Stimulated activated CD8-positive, alpha-beta memory T cell treated with anti-CD3 and anti-CD28 coated beads, Interleukin-7, amount 100 ng/mL, for 1 hour (primary cell): ENCODE measurements at regions not wholly inside any gene's neighbourhood (a gene's known extent, or its start where the extent isn't known, plus 50 kb on each side); places are given as distances from the start of the nearest gene placed in this dataset.

Experiments
- DNase-seq, 2 donors: peaks; one replicate each; pipeline ENCODE4 v3.0.0-alpha.2; 2020; ENCODE audit warnings: low read depth in 2 of 2

DNA sequence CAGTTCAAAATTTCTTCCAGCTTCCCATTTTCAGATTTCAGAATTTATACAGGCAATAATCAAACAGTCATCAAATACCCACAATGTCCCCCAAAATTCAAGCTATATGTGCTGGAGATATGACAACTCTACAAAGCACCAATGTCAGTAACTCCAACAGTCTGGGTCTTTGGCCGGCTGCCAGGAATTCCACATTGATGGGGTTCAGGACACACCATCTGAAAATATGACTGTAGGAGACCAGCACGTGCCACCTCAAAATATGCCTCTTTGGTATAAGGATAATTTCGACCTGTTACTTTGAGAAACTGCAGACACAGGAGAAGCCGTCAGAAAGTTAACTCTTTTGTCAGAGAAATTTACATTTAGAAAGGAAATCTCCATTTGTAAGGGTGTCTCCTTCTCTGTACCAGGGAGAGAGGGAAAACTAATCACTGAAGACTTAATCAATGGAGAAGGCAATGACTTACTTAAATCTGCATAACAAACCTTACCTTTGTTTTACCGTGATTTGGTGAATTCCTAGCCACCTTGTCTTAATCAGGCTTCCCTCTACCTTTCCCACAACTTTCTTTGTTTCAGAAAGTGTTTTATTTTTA is 594.3 kb upstream of the CDH5 start:
- DNase-seq, result no peak

DNA sequence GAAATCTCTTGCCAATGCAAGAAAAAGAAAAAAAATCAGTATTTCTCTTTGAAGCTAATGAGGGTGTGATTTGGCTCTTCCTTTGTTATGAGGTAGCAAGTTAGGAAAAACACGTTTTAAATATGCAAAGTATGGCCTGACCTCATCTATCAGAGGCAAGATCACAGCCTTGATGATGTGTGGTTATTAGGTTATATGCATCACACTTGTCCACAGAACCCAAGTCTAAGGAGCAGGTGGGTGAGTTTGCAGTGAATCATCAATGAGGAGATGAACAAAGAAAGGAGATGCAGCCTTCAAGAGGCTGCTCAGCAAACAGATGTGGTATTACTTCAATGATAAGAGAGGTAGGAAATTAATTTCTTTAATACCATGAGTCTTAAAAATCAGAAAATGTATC is 594.8 kb upstream of the CDH5 start:
- no peak for DNase-seq

DNA sequence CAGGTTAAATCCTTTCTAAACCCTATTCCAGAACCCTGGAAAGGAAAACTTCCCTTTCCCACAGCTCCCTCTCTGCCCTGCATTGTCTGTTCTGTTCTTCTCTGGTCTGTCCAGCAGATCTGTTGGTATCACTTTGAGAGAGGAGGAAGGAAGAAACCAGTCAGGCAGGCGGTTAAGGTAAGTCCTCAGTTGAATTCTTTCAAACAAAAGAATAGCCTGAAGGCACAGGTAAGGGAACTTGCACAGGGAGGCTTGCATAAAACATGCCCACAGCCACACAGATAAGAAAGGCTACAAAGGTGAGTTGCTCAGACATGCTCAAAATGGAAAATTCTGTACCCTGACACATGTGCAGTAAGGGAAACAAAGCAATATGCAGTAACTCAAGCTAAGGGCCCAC is 595.7 kb upstream of the CDH5 start:
- DNase-seq, result no peak

DNA sequence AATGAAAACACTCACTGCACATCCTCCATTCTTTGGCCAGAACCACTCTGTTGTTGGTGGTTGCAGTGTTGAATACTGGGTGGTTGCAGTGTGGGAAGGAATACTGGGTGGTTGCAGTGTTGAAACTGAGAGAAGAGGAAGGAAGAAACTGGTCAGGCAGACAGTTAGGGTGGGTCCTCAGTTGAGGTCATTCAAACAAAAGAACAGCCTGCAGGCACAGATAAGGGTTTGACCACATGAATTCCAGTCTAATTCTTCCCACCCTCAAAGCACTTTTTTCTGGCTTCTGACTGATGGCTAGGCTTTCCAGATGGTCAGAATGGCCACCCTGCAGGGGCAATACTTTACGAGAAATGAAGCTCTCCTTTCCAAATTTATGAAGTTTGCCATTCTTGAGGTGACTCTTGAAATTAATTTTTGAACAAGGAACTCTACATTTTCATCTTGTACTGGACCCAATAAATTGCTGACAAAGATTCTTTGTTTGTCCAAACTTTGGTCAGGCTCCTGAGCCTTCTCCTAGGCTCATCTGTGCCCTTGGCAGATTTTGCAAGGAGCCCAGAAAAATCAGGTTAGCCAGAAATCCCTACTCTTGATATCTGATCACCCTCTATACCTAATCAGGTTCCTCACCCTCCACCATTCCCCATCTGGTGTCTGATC is 596.6 kb upstream of the CDH5 start:
- DNase-seq, result no peak

DNA sequence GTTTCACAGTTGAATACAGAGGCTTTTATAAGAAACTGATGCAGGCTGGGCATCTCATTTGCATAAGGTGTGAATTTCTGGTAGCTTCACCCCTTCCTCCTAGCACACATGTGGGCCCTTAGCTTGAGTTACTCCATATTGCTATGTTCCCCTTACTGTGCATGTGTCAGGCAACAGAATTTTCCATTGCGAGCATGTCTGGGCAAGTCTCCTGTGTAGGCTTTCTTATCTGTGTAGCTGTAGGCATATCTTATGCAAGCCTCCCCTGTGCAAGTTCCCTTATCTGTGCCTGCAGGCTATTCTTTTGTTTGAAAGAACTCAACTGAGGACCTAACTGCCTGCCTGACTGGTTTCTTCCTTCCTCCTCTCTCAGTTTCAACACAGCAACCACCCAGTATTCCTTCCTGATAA is 597.4 kb upstream of the CDH5 start:
- no peak for DNase-seq

DNA sequence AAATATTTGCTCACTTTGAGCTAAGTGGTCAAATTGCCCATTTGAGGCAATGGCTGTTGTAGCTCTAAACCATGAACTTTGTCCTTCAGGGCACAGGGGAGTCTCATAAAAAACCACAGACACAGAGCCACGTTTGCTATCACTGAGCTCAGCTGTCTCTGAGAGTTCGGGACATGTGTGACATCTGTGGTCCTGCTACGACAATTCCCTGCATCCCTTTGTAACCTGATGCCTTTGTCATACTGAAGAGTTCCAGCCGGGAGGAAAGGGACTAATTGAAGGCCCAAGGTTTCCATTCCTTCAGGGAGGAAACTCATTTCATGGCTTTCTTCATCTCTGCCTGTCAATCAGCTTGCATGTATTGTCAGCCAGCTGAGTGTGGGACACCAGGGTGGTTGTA is 599.4 kb upstream of the CDH5 start:
- no peak for DNase-seq

DNA sequence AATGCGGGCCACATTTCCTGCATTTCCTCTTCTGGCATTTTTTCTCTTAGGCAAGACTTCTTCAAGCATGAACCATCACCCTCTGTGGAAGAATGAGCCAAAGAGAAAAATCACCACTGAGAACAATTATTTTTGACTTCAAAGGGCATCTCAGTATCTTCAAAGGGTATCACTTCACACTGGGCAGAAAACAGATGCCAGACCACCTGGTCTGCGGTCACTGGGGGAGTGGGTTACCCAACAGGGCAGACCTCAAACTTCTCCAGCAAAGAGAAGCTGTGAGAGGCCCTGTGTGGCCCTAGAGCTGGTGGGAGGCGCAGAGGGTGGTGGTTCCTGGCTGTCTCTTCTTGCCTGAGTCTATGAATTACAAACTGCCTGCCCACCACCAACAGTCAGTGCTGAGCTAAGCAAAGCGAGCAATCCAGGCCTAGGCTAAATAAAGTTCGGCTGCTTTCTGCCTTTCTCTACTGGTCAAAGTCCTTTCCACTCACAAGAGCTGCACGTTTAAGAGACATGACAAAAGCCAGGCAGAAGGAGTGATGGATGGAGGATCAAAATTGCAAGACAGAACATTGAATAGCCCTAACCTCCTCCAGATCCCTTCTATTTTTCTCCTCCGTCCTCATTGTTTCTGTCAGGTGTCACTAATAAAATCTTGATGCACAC is 602.7 kb upstream of the CDH5 start:
- DNase-seq, result no peak

DNA sequence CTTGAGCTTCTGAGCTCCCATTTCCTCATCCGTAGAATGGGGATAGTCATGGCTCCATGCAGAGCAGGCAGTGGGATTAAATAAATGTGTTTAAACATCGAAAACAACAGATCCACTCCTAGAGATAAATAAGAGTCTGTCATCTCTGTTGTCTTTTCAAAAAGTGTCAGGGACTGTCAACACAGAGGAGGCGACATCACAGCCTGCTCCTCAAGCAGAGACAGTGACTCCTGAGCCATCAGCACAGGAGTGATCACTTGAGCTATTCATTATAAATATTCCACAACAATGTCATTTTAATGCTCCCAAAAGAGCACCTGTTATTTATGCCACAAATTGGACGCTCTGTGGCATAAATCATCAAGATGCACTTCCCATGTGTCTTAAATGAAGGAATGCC is 605.6 kb upstream of the CDH5 start:
- DNase-seq, result no peak

DNA sequence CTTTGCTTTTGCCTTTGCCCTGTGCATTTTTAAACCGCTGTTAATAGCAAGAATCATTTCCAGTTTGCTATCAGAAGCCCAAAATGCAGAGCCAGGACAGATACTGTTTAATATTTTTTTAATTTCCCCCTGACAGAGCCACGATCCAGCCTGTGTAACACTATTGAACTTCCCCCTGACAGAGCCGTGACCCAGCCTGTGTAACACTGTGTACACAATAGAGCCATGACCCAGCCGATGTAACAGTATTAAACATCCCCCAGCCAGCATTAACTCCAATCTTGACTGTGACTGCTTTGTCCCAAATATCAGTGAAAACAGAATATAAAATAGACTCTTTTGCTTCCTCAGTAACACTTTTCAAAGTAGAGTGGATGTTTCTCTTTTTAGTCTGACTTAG is 607.9 kb upstream of the CDH5 start:
- DNase-seq, result no peak

DNA sequence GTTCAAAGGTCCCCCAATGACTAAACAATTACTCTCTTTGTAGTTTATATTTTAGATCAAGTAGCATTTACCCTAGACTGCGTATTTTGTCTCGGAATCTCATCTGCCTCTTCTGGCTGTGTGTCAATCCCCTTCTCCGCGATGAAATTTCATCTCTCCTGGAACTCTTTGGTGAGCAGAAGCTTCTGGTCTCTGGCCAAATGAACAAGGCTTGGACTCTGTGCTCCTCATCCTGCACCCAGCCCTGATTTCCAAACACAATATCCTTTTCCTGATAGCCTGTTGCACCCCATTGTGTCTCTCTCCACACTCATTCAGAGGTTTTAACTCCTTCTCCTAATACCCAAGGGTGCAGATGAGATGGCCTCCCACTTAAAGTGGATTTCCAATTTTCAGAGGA is 609.4 kb upstream of the CDH5 start:
- DNase-seq, result no peak

DNA sequence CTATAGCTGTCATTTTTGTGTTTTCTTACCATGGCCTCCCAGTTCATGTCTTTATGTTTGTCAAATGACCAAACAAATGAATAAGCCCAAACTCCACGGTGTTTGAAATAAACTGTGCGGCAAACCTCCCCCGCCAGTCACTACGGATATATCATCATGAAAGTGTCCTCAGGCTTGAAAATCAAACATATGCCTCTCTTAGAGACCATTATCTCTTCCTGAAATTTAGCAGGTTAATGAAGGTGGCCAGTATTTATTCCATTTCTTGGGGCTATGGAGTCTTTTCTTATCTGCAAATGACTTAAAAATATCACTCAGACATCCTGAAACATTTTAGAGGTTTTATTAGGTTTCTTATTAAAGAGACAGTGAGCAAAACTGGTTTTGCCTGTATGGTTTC is 610.3 kb upstream of the CDH5 start:
- DNase-seq, result no peak

DNA sequence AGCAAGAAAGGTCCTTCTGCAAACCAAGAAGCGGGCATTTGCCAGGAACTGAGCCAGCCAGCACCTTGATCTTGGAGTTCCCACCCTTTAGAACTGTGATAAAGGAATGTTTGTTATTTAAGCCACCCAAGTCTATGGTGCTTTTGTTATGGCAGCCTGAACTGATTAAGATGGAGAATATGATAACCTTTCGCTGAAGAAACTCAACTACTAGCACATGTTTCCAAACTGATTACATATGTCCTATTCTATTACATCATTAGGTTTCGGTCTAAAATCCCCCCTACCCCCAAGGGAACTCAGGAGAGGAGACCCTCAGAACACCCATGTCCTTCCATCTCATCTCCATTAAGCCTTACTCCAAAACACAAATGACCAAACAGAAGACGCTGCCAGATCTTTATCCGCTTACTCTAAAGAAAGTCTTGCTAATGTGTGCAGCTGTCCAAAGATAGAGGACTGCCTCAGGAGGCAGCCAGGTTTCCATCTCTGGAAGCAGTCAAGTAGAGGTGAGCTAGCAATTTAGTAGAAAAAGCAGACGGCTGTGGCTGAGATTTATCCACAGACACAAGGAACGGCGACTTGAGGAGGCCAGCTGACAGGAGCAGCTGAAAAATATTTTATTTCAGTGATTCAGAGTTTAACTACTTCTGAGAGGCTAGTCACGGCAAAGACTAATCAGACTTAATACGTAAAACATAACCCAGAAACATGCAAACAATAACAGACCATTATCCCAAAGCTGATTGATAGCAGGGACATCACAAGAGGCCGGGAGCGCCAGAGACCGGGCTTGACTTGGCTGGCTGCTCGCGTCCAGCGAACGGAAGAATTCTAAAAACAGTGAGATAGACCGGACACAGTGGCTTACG is 611.4 kb upstream of the CDH5 start:
- DNase-seq, result no peak

DNA sequence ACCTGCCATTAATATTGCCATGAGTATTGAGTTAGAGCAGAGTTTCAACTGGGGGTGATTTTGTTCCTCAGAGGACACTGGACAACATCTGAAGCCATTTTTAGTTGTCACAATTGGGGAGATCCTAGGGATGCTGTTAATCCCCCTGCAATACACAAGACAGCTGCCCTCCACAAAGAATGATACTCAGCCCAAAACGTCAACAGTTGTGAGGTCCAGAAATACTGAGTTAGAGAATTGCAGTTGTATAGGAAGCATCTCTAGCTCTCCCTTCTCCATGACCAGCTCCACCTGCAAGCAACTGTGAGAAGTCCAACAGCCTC is 614.0 kb upstream of the CDH5 start:
- DNase-seq, result no peak

DNA sequence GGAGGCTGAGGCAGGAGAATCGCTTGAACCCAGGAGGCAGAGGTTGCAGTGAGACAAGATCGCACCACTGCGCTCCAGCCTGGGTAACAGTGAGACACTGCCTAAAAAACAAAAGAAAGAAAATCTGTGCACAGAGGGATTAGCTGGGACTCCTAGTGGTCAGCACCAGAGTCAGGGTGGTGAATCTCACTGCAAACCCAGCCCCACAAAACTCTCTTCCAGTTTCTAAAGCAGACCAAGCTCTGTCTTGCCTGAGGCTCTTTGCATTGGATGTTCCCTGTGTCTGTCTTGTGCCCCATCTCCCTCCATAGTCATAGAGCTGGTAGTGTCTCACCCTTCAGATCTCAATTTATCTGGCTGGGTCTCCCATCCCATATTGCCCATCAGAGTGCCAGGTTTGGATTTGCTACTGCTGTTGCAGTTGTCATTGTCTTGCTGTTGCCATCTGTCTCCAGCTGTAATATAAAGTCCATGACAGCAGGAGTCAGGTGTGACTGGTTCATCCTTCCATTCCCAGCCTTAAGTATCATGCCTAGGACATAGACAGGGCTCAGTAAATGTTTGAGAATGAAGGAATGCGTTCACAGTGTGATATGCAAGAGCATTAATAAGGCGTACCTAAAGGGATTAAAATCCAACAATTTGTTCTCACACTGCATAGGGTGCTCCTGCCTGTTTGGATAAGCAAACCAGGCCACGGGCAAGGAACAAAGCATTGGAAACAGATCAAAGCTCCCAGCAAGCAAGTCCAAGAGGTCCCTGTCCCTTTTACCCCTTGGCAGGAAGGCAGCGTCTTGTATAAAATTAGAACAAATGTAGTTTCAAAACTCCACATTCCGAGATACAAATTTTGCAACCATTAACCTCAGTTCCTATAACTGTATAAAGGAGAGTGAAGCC is 614.6 kb upstream of the CDH5 start:
- DNase-seq, result no peak

DNA sequence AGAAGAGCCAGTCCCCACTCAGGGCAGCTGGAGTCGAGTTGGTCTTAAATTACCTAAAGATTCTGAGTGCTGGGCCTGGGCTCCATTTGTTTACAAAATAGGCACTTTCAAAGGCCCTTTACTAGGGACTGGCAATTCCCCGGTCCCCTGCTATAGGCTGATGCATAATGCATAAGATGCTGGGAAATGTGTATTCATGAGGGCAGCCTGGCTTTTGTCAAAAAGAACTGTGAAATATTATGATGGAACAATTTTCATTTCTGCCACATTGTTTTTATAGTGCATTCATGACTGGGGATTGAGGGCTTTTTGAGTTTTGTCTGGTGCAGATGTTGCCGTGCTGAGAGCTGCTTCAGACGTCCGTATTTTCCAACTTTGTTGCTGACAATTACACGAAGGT is 617.0 kb upstream of the CDH5 start:
- DNase-seq, result no peak

DNA sequence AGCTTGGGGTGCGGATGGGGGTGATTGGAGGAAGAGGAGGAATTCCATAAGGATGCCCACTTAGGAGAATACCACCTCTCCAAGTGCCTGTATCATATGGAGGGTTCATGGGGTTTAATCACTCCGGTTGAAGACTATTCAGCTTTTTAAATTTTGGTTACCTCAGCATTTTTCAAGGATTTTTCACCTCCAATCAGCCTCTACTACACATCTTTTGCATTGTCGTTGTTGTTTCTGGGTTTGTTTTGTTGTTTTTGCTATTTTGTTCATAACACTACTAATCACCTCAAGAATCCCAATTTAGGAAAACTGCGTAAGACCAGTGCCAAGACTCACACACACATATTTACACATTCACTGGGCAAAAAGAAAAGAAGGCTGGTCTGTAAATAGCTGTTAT is 619.5 kb upstream of the CDH5 start:
- no peak for DNase-seq

DNA sequence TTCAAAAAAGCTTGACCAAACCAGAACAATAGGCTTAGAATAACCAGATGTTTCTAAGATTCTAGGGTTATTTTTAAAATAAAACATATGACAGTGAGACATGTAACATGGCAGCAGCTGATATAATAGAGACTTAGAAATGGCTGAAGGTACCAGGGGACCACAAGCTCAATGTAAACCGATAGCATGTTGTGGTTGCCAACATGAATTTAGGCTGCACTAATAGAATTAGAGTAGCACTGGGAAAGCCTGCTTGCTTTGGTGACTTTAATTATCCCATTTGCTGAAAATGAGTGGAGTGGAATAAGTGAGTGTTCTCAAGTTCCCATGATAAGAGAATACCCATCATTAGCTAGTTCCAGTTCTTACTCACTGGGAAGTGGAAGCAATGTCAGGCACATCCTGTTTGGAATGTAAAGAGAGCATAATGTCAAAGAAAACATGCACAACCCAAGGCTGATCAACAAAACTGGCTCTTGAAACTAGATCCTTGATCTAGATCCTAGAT is 621.2 kb upstream of the CDH5 start:
- DNase-seq, result no peak

DNA sequence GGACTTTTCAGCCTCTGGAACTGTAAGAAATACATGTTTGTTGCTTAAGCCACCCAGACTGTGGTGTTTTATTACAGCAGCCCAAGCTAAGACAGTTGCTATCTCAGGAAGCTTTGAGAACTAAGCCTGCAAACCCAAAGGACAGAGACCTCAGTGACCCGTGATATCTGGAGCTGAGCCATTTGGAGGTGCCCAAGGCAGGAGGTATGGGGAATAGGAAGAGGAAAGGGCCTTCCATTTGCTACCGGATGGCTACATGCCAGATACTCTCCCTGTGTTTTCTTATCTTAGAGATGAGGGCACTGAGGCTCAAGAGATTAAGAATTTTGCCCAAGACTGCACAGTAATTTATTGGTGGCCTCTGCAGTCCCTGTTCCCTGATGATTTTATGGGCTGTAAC is 622.1 kb upstream of the CDH5 start:
- DNase-seq, result no peak

DNA sequence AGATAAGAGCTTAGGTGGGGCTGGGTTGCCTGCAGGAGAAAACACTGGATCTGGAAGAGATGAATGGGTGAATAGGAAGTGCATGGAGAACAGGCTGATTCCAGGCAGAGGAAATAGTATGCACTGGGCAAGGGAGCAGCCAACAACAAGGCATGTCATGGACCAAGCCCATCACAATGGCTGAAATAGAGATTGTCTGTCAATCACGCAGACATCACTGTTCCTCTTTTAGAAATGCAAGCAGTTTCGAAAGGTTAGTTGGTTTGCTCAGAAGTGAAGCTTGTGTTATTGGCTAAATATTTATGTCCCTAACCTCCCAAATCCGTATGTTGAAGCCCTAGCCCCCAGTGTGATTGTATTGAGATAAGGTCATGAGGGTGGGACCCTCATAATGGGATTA is 621.7 kb upstream of the CDH11 start:
- DNase-seq, result no peak

DNA sequence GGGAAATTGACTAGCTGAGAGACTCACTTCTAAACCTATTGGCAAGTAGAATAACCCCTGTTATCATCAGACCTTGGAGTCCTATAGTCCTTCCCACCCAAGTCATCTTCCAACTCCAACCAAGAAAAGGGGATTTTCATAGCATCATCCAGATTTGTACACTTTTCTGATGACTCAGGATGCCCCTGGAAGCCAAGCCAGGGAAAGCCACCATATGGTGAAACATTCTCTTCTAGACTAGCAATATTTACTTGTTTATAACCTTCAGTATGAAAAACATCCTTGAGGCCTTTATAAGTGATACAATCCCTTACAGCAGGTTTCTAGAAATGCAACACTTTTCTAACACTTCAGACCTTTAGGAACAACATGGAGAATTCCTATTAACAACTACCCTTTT is 618.8 kb upstream of the CDH11 start:
- no peak for DNase-seq

DNA sequence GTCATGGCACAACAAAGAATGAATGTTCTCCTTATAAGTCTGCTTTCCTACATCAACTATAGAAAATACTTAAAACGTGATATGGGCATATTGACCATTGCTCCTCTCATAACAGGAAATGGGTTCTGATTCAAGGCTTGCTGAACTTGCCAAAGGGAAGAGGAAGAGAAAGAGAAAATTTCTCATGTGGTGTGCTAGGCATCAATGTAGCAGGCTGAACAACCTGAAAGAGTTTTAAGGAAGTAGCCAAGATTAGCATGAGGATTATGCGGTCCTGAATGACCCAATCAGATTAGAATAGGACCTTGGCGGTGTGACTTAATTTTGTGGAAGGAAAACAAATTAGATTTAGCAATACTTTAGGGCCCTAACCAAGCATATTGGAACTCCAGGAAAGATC is 617.7 kb upstream of the CDH11 start:
- no peak for DNase-seq

DNA sequence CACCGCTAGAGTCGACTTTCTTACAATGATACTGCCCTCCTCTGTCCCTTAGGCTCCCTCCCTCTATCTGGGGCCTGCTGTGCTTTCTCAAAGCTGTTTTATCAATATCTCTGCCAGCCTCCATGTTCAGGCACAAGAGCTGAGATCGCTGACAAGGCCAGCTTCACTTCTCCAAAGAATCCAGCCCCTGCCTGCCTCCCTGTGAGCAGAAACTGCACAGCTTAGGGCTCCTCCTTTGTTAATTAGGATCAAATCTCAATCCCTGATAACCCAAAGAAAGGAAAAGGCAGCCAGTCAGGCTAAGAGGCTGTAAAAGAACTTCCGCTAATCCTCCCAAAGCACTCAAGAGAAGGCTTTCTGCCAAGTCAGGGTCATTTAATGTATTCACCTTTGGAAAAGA is 616.0 kb upstream of the CDH11 start:
- DNase-seq, result no peak
